Suprapubic skin (tissue), 3 donors: ENCODE measurements at regions not wholly inside any gene's neighbourhood (a gene's known extent, or its start where the extent isn't known, plus 50 kb on each side); places are given as distances from the start of the nearest gene placed in this dataset.

Experiments
- POLR2A ChIP-seq, 2 donors: fragments of 450-650 bp; IDR thresholded peaks; one replicate each; pipeline ENCODE4 v1.6.1; 2017; ENCODE audit warnings: antibody characterized with exemption in 2 of 2, mild to moderate bottlenecking in 2 of 2, moderate library complexity in 2 of 2
- TF ChIP-seq, protein P1 (sequence below), 2 donors: fragments of 200-600 bp in 1 of 2; fragments of 450-650 bp in 1 of 2; sonication (generic) in 1 of 2; IDR thresholded peaks; one replicate each; pipeline ENCODE4 v1.5.1; 2016 to 2019; ENCODE audit warnings: antibody characterized with exemption in 2 of 2, mild to moderate bottlenecking in 1 of 2, moderate library complexity in 1 of 2

DNA sequence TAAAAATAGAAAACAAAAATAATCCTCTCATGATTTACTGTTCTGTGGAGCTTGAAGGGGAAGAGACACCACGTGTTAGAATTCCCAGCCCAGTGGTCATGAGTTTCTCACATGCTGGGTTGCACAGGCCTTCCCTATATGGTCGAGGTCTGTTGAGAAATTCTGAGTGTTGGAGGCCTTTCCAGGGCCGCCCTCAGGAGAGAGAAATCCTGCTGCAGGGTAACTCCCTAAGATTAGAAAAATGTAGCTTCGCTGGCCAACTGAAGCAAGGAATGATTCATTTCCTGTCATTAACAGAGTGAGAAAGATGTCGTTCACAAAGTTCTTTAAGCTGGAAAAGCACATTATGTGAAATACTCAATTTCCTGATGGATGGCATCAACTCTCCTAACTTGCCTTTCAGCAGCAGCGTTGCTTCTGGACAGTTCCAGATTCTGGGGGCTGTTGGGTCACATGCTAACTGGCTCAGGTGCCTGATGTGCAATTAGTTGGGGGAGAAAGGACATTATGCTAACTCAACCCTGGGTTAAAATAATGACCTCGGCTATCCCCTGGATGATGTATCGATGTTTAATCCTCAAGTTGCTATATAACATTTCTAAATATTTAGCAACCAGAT lies 104.8 kb upstream of the CD180 start:
- TF ChIP-seq, protein P1, sequence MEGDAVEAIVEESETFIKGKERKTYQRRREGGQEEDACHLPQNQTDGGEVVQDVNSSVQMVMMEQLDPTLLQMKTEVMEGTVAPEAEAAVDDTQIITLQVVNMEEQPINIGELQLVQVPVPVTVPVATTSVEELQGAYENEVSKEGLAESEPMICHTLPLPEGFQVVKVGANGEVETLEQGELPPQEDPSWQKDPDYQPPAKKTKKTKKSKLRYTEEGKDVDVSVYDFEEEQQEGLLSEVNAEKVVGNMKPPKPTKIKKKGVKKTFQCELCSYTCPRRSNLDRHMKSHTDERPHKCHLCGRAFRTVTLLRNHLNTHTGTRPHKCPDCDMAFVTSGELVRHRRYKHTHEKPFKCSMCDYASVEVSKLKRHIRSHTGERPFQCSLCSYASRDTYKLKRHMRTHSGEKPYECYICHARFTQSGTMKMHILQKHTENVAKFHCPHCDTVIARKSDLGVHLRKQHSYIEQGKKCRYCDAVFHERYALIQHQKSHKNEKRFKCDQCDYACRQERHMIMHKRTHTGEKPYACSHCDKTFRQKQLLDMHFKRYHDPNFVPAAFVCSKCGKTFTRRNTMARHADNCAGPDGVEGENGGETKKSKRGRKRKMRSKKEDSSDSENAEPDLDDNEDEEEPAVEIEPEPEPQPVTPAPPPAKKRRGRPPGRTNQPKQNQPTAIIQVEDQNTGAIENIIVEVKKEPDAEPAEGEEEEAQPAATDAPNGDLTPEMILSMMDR (IDR thresholded peaks at IDR 0.05): no peak
- no peak for TF ChIP-seq POLR2A (IDR thresholded peaks at IDR 0.05)
